Ramos (cell line): ENCODE measurements at regions not wholly inside any gene's neighbourhood (a gene's known extent, or its start where the extent isn't known, plus 50 kb on each side); places are given as distances from the start of the nearest gene placed in this dataset.
"Not testable (repeated sequence)": the region's sequence is repeated elsewhere in the genome, so short reads cannot be mapped to it uniquely, and the experiment has no call there.

ENCODE experiments used
- in situ Hi-C: fragments of 300-500 bp; cut with MboI; formaldehyde crosslinking; loops from one replicate; pipeline ENCODE4 v1.14.3; 2022; ENCODE audit warnings: low sequenced_read_pairs; ENCODE audit not compliant: unreplicated experiment

GRCh38 chr14:97788364-97788763 is 991.2 kb downstream of the VRK1 start:
- in situ Hi-C loops, result no loop called here

- in situ Hi-C loops, result no loop called here
Observed at GRCh38 chr14:97788846-97789526, 991.8 kb downstream of the VRK1 start.

GRCh38 chr14:97791072-97791471 is 993.9 kb downstream of the VRK1 start:
- in situ Hi-C loops, result no loop called here

- in situ Hi-C loops, result no loop called here
Observed at GRCh38 chr14:97791906-97792305, 994.7 kb downstream of the VRK1 start.

GRCh38 chr14:97796511-97796910 is 999.3 kb downstream of the VRK1 start:
- in situ Hi-C loops, result no loop called here

GRCh38 chr14:97798176-97798575 is 1001.0 kb downstream of the VRK1 start:
- in situ Hi-C loops, result no loop called here

GRCh38 chr14:97802430-97803373 is 1005.5 kb downstream of the VRK1 start:
- in situ Hi-C loops, result no loop called here

- in situ Hi-C loops, result no loop called here
Observed at GRCh38 chr14:97804056-97804455, 1006.9 kb downstream of the VRK1 start.

- in situ Hi-C loops, result no loop called here
Observed at GRCh38 chr14:97806891-97807290, 1009.7 kb downstream of the VRK1 start.

GRCh38 chr14:97808541-97808940 is 1011.4 kb downstream of the VRK1 start:
- in situ Hi-C loops, result not testable (repeated sequence)

GRCh38 chr14:97813556-97813955 is 1016.4 kb downstream of the VRK1 start:
- in situ Hi-C loops, result no loop called here

GRCh38 chr14:97820781-97821180 is 1023.6 kb downstream of the VRK1 start:
- in situ Hi-C loops, result no loop called here

- in situ Hi-C loops, result no loop called here
Observed at GRCh38 chr14:97824218-97824617, 1027.0 kb downstream of the VRK1 start.

- in situ Hi-C loops, result no loop called here
Observed at GRCh38 chr14:97827746-97828145, 1030.6 kb downstream of the VRK1 start.

- in situ Hi-C loops, result no loop called here
Observed at GRCh38 chr14:97832776-97833175, 1035.6 kb downstream of the VRK1 start.

GRCh38 chr14:97838986-97839385 is 1041.8 kb downstream of the VRK1 start:
- in situ Hi-C loops, result no loop called here

- in situ Hi-C loops, result no loop called here
Observed at GRCh38 chr14:97840159-97840558, 1043.0 kb downstream of the VRK1 start.

- in situ Hi-C loops, result no loop called here
Observed at GRCh38 chr14:97841762-97842161, 1044.6 kb downstream of the VRK1 start.

- in situ Hi-C loops, result no loop called here
Observed at GRCh38 chr14:97843066-97843465, 1045.9 kb downstream of the VRK1 start.

- in situ Hi-C loops, result no loop called here
Observed at GRCh38 chr14:97844042-97844441, 1046.9 kb downstream of the VRK1 start.

- in situ Hi-C loops, result no loop called here
Observed at GRCh38 chr14:97846156-97846555, 1049.0 kb downstream of the VRK1 start.
